HG02588 (cell line): ENCODE measurements at regions not wholly inside any gene's neighbourhood (a gene's known extent, or its start where the extent isn't known, plus 50 kb on each side); places are given as distances from the start of the nearest gene placed in this dataset.
"Not testable (repeated sequence)": the region's sequence is repeated elsewhere in the genome, so short reads cannot be mapped to it uniquely, and the experiment has no call there.

Experiments used
- ATAC-seq: cut with Tn5 transposase; IDR thresholded peaks from one replicate; pipeline ENCODE4 v1.9.1; 2021; ENCODE audit warnings: mild to moderate bottlenecking, moderate library complexity; ENCODE audit not compliant: unreplicated experiment

- not testable (repeated sequence) for ATAC-seq
Observed at GRCh38 chr2:101645886-101646285, 51.6 kb upstream of the MAP4K4 start.

DNA sequence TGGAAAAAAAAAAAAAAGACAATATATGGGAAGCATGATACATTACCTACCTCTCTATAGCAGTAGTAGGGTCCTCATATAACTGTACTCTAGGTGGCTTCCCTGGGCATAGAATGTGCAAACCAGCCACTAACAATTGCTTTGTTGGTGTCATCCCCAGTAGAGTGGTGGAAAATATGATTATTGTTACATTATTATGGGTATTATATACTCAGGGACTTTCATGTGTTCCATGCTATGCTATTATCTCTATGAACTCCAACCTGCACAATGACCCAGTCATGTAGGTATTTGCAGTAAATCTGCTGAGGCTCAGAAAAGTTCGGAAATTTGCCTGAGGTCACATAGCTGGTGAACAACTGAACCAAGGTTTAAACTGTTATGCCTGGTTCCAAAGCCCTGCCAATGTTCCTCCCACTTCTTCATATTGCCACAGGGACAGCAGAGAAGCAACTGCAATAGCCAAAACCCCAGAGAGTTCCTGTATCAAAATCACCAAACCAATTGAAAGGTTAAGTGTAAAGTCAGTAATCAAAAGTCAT, 52.6 kb upstream of the MAP4K4 start:
- ATAC-seq, result no peak

DNA sequence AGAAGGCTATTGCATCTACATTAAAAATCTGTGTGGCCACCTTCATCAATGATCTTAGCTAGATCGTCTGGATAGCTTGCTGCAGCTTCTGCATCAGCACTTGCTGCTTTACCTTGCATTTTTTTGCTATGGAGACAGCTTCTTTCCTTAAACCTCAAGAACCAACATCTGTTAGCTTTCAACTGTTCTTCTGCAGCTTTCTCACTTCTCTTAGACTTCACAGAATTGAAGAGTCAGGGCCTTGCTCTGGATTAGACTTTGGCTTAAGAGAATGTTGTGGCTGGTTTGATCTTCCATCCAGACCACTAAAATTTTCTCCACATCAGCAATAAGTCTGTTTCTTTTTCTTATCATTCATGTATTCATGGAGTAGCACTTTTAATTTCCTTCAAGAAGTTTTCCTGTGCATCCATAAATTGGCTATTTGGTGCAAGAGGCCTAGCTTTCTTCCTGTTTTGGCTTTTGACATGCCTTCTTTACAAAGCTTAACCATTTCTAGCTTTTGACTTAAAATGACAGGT, 54.4 kb upstream of the MAP4K4 start:
- no peak for ATAC-seq

DNA sequence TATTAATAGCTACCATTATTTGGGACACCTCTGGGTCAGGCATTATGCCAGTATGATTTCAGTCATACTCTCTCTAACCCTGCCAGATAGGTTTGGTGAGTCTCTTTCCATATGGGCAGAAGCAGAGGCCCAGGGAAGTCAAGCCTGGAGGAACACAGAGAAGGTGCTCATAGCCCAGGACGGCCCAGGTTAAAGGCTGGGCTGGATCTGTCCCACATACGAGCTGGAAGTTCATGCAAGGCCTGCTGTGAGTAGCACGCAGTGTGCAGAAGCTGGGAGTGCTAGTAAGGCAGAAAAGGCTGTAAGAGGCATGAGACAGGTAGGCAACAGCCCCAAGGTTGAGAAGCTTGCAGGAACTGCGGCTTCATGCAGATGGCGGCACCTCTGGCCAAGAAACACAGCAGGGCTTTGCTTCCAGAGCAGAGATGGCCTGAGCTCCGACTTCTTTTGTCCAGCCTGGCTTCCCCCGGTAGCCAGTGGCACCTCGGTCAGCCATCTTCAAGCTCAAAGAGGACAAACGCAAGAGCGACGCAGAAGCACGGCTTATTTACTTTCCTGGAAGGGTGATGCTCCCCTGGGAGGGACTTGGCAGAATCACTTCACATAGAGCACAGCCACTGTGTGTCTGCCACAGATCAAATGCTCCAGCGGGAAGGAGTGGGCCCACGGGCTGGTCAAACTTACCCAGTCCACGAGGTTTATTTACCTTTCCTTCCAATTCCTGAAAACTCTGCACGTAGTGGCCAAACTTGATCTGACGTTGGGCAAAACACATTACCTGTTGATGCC, 58.5 kb upstream of the MAP4K4 start:
- ATAC-seq, result no peak

GRCh38 chr2:101638181-101638711, 59.3 kb upstream of the MAP4K4 start:
- no peak for ATAC-seq

DNA sequence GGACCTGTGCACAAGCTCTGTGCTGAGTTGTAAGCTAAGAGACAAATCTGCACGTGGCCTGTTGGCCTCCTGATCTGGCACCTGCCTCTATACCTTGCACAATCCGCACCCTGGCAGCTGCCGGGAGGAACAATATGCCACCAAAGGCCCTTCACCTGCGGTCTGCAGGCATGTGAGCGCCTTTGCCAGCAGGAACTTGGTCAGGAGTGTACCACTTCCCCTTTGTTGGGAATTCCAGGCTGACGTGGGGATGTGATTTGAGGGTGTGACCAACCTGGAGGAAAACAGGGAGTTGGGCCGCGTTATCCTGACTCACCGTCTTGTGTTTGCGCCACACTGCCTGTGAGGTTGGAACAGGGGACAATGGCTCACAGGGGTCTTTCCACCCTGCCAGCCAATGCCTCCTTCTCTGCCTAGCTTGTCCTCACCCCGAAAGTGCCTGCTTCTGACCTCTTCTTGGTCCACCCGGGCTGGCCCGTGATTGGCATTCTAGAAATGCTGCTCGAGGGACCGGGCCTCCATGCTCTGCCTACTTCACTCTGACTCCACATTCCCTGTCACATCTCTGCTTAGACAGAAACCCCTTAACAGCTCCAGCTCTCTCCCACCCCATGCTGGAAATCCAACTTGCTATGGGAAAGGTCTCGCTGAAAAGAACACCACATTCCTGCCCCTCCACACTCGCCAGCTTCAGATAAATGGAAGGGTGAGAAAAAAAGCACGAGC, 67.1 kb upstream of the MAP4K4 start:
- no peak for ATAC-seq

GRCh38 chr2:101628030-101628392, 69.5 kb upstream of the MAP4K4 start:
- ATAC-seq, result no peak

DNA sequence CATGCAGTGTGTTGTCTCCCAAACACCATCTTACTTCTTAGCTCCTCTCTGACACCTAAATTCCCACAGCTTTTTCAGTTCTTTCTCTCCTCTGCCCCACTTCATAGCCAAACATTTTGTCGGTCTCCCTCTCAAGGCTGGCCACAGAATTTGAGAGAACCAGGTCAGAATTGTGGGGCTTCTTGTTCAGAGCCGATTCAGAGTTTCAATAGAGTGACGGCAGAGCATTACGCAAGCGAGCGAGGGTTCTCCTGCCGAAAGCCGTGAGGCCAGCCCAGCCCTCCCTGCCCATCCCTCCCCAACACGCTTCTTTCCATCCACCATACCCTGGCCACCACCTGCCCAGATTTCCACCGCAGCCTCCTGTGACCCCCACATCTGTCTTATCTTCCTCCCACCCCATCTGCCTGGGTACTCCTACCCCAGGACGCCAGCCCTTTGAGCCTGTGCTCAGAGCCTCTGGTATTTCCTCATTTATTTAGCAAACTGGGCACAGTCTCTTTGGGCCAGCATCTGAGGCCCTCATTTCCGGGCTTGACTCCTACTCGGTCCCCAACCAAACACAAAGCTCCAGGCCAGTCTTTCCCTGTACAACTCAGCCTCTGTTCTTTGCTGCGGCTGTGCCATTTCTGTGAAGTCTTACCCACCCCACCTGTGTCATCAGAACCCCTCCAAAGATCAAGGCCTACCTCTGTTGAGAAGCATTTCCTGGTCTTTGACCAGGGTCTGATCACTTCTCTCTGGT, 70.0 kb upstream of the MAP4K4 start:
- ATAC-seq, result no peak

DNA sequence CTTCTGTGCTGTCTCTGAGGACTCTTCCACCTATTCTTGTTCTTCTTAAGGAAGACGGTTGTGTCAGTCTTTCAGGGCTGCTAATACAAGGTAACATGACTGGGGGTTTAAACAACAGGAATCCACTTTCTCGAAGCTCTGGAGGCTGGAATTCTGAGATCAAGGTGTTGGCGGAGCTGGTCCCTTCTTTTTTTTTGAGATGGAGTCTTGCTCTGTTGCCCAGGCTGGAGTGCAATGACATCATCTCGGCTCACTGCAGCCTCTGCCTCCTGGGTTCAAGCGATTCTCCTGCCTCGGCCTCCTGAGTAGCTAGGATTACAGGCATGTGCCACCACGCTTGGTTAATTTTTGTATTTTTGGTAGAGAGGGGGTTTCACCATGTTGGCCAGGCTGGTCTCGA, 71.7 kb upstream of the MAP4K4 start:
- not testable (repeated sequence) for ATAC-seq

DNA sequence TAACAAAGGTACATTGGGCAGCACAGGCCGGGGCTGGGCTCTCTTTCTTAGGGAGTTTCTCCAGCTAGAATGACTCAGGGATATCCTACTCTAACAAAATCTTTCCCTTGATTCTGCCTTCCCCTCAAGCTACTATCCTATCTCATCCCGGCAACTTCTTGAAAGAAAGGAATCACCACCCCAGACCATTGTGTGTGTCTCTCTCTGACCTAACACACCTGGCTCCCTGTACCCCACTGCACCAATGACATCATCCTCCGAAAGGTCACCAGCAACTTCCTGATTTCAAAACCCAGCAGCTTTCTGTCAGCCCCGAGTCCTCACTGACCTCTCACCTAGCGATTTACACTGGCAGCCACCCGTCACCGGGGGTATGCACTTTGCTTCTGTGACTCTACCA, 72.1 kb upstream of the MAP4K4 start:
- ATAC-seq, result no peak

DNA sequence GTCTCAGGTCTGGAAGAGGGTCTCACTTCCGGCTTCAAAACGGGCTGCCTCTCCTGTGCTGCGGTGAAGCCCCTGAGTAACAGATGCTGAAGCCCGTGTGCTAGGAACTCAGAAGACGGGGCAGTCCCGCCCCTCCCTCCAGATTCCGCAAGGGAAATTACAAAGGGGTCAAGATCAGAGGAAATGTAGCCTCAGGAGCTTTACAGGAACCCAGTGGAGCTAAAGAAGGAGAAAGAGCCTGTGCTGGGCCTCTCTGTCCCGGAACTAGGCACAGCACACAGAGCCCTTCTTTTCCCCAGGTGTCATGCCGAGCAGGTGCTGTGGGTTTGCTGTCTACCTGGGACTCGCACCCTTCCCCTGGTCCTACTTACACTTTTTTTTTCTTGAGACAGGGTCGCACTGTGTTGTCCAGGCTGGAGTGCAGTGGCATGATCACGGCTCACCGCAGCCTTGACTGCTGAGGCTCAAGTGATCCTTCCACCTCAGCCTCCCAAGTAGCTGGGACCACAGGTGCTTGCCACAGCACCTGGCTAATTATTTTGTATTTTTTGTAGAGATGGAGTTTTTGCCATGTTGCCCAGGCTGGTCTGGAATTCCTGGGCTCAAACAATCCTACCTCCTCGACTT, 72.7 kb upstream of the MAP4K4 start:
- no peak for ATAC-seq

DNA sequence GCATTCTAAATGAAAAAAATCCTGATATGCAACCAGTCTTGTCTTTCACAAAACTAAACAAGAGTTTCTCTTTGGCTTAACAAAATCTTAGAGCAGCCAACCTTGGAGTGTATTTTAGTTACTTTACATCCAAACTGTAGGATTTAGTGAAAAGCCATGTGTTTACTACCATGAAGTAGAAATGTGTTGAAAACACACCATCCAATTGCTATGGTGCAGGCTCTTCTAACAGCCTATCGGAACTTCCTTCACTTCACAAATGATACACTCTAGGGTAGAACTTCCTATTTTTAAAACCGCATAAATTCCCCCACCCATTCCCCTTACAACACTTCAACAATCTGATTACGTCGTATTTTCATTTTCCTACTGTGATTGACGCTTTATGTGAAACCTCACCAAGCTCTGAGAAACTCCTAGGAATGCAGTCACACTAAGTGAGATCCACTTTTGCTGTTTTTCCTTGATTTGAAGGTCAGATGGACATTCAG, 74.4 kb upstream of the MAP4K4 start:
- peak; percentile 68 for ATAC-seq

GRCh38 chr2:101622210-101623030, 75.1 kb upstream of the MAP4K4 start:
- peak; percentile 90 for ATAC-seq

GRCh38 chr2:101619191-101619591, 78.3 kb upstream of the MAP4K4 start:
- ATAC-seq, result no peak

GRCh38 chr2:101617796-101618195, 79.7 kb upstream of the MAP4K4 start:
- no peak for ATAC-seq

DNA sequence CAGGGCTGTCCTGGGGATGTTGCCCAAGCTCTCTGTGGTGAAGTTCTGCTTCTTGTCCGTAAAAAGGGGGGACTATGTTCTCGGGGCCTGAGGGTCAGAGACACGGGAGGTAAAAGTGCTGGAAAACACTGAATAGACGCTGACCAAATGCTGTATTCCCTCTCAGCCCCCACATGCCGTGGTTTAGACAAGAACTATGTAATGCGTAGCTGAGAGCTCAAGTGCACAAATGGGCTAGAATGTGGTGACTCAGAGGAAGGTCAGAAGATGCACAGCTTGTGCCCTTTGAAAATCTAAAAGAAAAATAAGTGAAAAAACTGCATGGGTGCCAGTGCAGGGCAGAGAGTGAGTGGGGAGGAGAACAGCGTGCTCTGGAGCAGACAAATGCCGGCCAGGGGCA, 80.3 kb upstream of the MAP4K4 start:
- ATAC-seq, result no peak

DNA sequence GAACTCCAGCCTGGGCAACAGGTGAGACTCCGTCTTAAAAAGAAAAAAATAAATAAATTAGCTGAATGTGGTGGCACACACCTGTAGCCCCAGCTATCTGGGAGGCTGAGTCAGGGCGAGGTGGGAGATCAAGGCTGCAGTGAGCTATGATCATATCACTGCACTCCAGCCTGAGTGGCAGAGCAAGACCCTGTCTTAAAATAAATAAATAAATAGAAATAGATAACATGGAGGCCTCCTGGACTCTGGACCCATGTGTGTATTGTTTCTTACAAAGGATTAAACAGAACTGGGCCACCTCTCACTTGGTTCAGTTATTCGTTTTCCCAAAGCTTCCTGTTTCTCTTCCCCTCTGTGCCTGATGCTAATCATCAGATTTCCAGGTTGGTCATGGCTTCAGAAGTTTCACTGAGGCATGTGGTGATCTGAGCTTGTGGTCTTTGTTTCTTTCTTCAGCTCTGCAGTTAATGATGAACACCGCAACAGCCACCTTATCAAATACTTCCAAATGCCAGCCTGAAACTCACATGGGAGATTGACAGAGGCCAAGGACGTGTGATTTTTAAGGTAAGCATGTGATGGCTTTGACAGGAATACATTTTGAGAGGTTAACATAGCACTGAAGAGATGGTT, 83.3 kb upstream of the MAP4K4 start:
- no peak for ATAC-seq

- ATAC-seq, result no peak
Observed at GRCh38 chr2:101613056-101613704, 84.3 kb upstream of the MAP4K4 start.

DNA sequence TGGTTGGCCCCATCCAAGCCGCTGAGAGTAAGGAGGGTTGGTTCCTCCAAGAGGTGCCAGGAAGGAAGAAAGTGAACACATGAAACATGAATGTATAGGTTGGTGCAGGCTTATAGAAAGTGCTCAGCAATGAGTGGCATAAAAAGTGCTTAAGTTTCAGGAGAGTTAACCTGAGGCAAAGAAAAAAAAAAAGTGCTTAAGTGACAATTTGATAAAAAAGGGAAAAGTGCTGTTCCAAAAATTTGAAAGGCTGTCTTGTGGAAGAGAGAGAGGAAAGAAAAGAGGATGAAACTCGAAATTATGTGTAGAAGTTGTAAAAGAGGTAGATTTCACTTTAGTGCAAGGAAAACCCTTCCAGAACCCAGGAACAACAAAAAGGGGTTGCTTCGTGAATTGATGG, 85.5 kb upstream of the MAP4K4 start:
- no peak for ATAC-seq
